CD4-positive, alpha-beta T cell treated with Interferon alpha-2 for 1 hour (primary cell): ENCODE measurements at regions not wholly inside any gene's neighbourhood (a gene's known extent, or its start where the extent isn't known, plus 50 kb on each side); places are given as distances from the start of the nearest gene placed in this dataset.

Source experiments
- DNase-seq, 2 donors: peaks; one replicate each; pipeline ENCODE4 v3.0.0-alpha.2; 2020 to 2022

DNA sequence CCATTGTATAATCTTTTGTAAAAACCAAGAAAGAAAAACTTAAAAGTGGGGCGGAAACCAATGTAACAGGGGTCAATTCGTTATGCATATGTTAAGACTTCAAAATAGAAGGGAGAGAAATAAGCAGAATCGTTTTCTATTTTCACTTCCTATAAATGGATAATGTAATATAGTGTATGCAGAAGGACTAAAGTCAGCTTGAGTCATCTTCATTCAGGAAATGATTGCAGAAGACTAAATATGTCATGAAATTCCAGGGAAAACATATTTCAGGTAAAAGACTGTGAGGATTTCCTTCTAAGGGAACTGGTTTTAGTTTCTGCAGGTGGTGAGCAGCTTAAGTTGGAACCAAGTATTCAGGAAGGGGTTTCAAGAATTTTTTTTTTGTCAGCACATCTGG, 753.3 kb downstream of the IRX1 start:
- DNase-seq = no peak

DNA sequence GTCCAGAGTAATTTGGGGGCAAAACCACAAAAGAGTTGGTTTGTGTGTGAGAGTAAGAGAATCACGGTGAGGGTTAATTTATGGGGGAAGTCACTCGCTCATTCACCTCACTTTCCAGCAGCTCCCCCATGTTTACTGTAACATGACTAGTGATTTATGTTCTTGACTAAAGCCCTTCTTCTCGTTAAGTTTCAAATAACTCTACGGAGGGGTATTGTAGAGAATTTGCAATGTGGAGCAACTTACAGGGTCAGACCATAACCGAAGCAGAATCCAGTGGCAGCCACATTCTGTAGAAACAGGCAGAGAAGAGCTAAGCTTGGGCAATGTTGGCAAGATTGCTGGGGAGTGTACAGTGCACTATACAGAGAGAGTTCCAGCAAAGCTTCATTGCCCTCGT, 760.6 kb downstream of the IRX1 start:
- no peak for DNase-seq

DNA sequence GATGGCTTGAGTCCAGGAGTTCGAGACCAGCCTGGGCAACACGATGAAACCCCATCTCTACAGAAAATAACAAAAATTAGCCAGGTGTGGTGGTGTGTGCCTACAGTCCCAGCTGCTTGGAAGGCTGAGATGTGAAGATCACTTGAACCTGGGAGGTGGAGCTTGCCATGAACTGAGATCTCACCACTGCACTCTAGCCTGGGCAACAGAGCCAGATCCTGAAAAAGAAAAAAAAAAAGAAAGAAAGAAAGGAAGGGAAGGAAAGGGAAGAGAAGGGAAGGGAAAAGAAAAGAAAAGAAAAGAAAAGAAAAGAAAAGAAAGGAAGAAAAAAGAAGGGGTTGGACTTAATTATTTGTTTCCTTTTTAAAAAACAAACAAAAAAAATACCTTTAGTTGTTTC, 764.2 kb downstream of the IRX1 start:
- DNase-seq = no peak

DNA sequence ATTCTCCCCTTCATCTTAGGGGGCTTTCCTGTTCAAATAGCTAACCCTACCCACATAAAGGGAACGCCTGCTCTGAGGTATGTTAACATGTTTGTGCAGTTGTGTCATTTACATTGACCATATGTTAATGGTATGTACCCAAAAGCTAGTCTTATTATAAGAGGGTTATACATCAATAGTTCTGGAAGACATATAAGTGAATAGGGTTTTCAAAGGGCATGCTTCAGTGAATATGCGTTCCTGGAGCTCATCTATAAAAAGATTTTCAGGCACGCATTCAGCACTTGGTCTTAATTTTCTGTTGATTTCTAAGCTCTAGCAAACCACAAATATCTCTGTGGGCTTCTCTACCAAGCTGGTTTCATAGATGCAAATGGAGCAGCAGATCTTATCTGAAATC, 766.1 kb downstream of the IRX1 start:
- no peak for DNase-seq

DNA sequence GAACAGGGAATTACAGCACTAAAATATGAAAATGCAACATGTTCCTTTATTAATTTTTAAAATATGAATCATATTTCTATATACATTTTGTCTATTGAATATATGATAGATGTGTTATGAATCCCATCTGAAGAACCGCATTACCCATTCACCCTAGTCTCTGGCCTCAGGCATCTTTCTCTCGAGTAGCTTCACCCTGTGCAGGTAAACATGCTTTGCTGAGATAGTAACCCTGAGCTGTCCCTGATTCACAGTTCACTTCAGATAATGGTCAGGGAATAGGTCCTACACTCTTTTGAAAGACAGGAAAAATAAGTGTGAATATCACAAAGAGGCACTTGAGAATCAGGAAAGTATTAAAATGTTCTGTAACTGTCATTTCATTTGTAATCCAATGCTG, 766.8 kb downstream of the IRX1 start:
- no peak for DNase-seq

DNA sequence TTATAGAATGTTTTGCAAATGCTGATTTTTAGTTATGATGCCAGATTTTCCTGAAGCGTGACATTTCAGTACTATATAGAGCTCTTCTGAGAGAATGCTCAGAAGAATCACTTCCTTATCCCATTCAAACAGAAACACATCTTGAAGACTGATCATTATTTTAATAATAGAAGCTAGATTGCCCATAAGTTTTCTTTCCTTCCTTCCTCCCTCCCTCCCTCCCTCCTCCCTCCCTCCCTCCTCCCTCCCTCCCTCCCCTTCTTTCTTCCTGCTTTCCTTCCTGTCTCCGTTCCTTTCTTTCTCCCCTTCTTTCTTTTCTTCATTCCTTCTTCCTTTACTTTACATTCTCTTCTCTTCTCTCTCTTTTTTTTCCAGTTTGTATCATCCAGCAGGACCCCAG, 767.4 kb downstream of the IRX1 start:
- no peak for DNase-seq

DNA sequence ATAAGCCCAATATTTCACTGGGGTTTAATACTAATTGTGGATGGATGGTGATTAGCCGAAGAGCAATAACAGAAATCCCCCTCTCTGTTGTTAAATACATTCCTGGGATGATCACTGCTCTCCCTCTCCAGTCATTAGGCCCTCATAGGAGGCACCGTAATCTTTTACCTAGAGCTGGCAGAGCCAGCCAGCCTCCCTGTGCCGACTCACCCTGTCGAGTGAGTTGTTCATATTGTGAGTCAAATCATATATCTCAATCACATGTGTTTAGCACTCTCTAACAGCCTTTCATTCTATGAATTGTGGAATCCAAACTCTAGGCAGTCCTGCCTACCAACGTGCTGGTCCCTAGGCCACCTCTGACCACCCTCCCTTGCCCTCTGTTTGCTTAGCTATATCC, 771.0 kb downstream of the IRX1 start:
- DNase-seq = no peak

DNA sequence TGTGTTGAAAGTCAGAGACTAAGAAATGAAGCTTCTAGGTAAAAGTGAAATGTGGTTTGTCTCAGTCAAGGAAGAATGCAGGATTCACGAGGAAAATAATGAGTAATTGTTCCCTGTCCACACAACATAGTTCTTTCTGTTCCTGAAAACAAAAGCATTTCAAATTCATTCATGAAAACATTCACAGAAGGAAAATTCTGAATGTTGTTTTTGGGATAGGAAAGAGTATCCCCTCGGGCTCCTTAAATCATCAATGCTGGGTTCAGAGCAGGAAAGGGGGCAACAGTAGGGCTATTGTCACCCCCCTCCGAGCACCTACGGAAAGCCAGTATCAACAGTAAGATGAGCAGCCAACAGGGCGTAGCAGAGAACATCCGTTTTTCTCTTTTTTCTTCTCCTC, 769.9 kb upstream of the ADAMTS16 start:
- DNase-seq = no peak

DNA sequence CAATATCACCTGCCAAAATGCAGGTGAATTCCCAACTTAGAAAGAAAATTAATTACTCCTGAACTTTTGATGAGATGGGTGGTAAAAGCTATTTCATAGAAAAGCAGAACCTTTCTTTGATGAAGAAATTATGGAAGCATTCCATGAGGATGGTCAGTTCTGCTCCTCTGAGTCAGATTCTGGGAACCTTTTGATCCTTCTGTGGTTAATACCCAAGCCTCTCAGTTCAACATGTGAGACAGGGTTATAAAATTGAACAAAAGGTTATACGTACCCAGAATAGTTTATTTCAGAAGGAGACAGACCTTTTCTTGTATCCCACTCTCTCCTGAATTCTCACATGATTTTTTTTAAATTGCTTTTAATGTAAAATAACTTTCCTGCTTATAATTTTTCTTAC, 767.6 kb upstream of the ADAMTS16 start:
- no peak for DNase-seq

DNA sequence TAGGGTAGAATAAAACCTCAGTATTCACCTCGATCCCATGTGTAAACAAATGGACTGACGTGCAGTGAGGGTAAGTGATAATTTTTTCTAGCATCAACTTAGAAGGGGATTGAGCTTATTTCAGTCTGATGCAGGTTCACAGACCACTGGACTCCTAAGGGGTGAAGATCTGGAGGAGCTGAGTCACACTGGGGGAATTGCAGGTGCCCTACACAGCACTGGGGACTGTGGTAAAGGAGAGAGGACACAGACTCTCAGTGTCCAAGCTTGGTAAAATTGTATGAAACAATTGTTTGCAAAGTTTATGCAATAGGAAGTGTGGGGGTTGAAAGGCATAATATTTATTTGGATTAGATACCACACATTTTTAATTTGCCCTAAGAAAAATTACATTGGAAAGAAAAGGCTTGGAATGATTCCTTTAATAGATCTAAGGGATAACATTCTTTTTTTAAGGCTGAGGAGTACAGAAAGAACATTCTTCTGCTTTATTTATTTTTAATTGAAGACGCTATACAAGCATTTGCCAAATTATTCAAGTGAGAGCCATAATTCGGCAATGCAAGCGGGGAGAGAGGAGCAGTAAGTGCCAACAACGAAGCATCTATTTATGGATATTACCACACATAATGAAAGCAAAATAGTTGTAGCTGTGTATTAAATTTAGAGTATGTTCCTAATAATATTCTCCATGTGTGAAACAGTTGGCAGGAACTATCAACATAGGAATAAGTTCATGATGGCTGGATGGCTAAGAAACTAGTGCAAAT, 766.9 kb upstream of the ADAMTS16 start:
- DNase-seq = no peak

DNA sequence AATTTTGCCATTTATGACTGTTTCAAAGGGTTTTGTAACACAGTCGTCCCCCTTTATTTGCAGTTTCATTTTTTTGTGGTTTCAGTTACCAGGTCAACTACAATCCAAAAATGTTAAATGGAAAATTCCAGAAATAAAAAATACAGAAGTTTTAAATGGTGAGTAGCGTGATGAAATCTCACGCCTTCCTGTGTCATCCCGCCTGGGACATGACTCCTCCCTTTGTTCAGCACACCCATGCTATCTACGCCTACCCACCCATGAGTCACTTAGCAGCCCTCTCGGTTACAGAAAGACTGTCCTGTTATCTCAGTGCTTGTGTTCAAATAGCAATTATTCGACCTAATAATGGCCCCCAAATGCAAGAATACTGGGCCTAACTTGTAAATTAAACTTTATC, 765.3 kb upstream of the ADAMTS16 start:
- no peak for DNase-seq

DNA sequence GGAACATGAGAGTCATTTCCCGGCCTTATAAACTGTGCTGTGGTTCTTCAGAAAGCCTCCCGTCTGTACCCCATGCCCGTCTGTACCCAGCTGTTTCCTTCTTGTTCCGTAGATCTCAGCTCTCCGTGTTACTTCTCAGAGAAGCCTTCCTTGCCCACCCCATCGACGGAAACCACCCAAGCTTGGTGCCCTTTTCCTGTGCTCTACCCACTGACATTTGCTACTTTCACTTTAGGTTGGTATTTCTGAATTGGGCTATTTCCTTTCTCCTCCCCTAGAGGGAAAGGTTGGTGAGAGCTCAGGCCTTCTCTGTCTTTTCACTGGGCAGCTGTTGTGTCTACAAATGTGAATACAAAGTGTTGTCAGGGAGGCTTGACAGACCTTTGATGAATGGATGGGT, 764.5 kb upstream of the ADAMTS16 start:
- no peak for DNase-seq

DNA sequence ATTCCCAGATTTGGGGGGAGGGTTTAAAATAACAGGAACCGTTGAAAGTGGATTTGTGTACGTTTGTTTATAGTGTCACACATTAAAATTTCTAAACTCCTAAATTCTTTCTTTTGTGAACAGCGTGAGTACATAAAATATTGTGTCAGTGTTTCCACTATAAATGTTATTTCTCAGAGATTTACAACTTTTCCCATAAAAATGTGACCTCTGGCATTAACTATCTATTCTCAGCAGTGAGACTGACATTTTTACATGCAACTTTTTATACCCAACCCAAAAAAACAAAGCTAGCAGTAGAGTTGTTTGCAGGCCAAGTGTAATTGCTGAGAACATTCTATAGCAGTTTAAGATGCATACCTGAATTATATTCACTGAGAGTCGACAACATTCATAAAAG, 757.0 kb upstream of the ADAMTS16 start:
- DNase-seq = no peak

DNA sequence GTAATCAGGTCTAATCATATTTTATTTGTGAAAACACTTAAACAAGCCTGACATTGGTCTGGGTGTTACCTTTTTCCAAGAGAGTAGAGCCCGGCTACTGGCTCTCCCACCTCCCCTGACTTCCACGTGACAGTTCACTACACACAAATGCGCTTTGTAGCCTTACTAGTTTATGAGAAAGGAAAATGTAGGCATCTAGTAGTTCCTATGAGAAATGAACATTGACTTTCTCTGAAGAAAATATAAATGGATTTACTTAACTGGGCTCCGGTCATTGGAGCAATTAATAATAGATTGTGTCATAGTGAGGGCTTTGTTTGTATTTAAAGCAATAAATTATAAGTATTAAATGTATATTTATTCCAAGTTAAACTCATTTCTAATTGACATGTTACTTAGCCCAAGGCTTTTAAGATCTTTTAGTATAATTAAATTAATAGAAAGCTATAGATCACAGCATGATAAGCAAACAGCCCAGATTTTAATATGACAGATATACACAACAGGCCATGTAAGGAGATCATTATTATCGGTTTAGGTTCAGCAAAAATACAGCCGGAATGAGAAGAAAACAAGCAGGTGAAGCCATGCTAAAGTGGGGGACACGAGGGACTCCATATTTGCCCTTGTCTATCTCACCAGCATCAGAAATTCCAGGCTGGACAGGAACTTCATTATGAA, 756.5 kb upstream of the ADAMTS16 start:
- no peak for DNase-seq

DNA sequence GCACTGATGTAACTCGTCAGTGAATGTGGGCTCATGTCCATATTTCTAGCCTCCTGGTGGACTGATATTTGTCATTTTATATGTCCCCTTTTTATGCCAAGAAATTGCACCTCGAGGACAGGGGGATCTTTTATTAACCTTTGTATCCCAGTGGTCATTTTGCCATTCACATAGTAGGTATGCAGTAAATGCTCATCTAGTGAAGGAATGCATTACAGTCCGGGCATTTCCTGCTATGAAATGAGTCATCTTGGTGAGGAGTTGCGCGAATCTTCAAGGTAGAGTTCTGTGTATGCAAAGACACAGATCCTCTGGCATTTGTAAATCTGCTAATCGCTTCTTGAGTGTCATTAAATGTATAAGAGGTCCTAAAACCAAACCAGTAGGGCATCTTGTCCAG, 755.5 kb upstream of the ADAMTS16 start:
- no peak for DNase-seq

DNA sequence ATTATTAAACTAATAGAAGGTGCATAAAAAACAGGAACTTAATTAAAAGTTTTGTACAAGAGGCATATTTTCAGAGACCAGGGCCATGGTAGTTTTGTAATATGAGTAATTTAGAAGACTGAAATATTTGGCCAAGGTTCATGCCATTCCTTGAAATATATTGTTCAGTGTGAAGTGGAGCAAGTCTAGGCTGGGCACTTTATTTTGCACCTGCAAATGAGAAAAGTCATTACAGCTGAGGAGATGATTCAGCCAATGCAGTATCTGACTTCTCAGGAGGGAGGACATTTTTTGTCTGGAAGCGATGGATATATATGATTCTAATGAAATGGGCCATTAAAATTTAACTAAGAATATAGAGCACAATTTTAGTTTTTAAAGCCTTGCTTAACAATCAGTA, 754.0 kb upstream of the ADAMTS16 start:
- no peak for DNase-seq

DNA sequence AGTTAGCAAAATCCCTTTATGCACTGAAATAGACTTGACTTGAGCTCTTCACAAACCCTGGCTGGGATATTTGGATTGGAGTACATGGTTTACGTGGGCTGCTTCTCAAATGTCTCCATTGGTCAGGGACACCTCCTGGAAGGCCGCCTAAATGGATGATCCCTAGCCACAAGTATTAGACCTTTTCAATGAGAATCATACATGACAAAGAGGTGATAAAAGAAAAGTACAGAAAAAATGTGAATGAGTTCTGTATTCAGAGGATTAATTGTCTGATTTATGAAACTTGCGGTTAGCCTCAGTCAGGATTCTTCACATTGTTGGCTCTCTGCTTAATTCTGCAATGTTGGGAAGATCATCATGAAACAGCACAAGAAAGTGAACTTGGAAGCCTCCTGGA, 752.8 kb upstream of the ADAMTS16 start:
- DNase-seq = no peak

DNA sequence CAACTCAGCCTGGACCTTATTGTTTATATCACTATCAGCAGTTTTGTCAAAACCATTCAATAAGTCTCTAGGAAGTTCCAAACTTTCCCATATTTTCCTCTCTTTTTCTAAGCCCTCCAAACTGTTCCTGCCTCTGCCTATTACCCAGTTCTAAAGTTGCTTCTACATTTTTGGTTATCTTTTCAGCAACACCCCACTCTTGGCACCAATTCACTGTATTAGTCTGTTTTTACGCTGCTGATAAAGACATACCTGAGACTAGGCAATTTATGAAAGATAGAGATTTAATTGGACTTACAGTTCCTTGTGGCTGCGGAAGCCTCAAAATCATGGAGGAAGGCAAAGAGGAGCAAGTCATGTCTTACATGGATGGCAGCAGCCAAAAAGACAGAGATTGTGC, 744.4 kb upstream of the ADAMTS16 start:
- DNase-seq = no peak

DNA sequence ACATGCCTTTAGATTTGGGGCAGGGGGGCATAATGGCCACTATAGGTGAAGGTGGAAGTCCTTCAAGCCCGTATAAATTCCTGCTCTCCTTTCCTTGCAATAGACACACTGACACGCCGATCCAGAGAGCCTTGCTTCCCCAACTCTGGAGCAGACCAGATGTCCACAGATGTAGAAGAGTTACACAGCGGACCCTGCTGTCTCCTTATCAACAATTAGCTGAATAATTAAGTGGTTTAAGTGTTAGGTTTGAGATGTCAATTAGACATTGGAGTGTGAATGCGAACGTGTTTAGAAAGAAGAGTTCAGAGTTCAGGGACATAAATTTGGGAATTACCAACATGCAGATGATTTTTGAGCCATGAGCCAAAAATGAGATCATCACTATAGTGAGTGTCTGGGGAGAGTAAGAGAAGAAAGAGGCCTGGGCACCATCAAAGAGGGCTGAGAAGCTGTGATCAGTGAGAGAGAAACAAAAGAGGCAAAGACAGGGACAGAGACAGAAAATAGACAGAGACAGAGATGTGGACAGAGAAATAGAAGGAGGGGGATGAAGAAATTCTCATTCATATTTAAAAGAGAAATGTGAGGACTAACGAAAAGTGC, 734.4 kb upstream of the ADAMTS16 start:
- DNase-seq = no peak

DNA sequence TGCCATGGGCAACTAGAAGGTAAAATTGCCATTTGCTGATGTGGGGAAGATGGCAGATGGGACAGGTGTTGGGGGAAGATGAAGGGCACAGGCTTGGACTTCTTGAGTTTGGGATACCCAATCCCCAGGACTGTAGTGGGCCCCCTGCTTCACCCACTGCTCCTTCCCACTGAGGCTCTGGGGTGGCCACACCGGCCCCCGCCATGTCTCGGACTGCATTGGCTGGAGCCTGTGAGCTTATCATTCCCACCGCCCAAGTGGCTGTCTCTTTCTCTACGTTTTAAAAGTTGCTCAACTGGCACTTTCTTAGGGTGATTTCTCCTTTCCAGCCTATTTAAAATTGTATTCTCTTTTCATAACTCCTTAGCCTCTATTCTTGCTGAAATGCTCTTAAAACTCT, 730.0 kb upstream of the ADAMTS16 start:
- DNase-seq = no peak

DNA sequence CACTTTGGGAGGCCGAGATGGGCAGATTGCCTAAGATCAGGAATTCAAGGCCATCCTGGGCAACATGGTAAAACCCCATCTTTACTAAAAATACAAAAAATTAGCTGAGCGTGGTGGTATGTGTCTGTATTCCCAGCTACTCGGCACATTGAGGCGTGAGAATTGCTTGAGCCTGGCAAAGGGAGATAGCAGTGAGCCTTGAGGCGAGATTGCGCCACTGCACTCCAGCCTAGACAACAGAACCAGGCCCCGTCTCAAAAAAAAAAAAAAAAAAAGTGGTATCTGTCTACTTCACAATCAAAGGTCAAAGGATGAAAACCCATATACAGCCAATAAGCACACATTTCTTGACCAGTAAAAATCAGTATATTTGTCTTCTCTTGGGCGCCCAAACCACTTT, 728.5 kb upstream of the ADAMTS16 start:
- DNase-seq = no peak

DNA sequence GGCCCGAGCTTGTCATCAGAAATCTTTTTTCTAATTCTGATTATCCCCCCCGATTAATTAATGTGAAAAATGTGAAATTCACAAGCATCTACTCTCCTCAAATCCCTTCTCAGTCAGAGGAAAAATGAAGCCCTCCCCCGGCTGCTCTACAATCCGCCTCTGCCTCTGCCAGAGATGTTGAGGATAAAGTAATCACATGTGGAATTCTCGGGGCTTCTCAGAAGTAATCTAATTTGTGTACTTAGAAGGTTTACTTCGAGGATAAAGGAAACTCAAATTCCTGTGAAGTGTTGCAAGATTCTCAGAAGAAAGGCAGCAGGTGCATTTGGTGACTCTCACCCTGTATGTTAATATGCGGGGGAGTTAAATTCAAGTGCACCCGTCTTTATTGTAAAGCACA, 726.1 kb upstream of the ADAMTS16 start:
- DNase-seq = no peak

DNA sequence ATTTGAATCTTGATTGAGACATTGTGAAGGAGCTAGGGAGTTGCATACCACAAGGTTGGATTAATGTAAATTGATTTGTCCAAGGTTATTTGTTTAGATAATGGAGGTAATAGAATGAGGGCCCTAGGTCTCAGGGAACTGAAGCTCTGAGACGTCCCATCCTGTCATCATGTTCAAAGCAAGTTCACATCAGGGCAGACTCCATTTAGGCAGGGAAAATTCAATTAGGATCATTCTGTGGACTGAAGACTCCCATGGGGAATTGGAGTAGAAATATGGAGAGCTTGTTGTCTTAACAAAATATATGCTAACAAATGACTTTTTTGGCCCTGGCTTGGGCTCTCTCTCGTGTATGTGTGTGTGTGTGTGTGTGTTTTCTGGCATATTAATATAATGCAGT, 722.0 kb upstream of the ADAMTS16 start:
- DNase-seq = no peak

DNA sequence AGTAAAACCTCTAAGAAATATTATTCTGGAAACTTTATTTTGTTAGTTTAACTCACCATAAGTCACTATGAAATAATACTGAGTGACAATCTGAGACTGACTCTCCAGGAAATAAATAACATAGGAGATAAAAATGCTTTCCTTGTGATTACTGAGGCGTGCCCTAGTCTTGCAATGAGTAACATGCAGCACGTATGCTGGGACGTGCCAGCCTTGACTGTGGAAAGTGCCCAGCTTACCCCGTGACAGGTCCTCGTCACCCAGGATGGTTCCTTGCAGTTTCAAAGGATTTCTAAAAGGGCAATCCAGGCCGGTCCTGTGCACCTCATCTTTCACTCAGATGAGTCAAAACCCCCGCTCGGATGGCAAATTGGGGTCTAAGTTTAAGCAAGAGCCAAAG, 720.8 kb upstream of the ADAMTS16 start:
- no peak for DNase-seq

DNA sequence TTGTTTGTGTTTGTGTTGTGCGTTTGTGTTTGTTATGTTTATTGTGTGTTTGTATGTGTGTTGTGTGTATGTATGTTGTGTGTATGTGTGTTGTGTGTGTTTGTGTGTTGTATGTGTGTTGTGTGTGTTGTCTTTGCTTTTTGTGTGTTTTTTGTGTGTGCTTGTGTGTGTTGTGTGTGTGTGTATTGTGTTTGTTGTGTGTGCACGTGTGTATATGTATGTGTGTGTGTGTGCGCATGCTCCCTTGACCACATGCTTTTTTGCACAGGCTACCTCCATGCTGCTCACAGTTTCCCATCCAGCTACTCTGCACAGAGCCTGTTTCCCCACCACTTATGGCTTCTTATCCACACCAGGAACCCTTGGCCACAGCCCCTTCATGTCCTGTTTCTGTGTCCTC, 720.0 kb upstream of the ADAMTS16 start:
- DNase-seq = no peak
